Uterus (tissue), 3 donors: ENCODE measurements at regions not wholly inside any gene's neighbourhood (a gene's known extent, or its start where the extent isn't known, plus 50 kb on each side); places are given as distances from the start of the nearest gene placed in this dataset.

Experiments
- DNase-seq, 2 donors: peaks; one replicate each; pipeline ENCODE4 v3.0.0-alpha.2; 2019 to 2020
- H3K27ac ChIP-seq, 2 donors: fragments of 200-600 bp; sonication (generic); 1 replicate in 1 of 2; 2 replicates in 1 of 2; pipeline ENCODE4 v1.5.1; 2016 to 2018
- H3K27me3 ChIP-seq, 2 donors: fragments of 200-600 bp; sonication (generic); one replicate each; pipeline ENCODE4 v1.5.1; 2018 to 2019; ENCODE audit warnings: control low read depth in 1 of 2
- H3K36me3 ChIP-seq, 2 donors: fragments of 200-600 bp; sonication (generic); one replicate each; pipeline ENCODE4 v1.5.1; 2019; ENCODE audit warnings: control low read depth in 1 of 2
- H3K4me1 ChIP-seq, 2 donors: fragments of 200-600 bp; sonication (generic); one replicate each; pipeline ENCODE4 v1.5.1; 2018 to 2019; ENCODE audit warnings: control low read depth in 1 of 2
- H3K4me3 ChIP-seq, 2 donors: fragments of 200-600 bp; sonication (generic); 1 replicate in 1 of 2; 2 replicates in 1 of 2; pipeline ENCODE4 v1.5.1; 2018 to 2019; ENCODE audit warnings: mild to moderate bottlenecking in 1 of 2
- H3K9me3 ChIP-seq, 2 donors: fragments of 200-600 bp; sonication (generic); one replicate each; pipeline ENCODE4 v1.5.1; 2019; ENCODE audit warnings: control low read depth in 1 of 2
- CTCF ChIP-seq, 4 experiments: fragments of 200-600 bp in 2 of 4; fragments of 450-650 bp in 2 of 4; sonication (generic) in 2 of 4; IDR thresholded peaks; one replicate each; pipeline ENCODE4 v1.5.1; 2016 to 2019; ENCODE audit warnings: antibody characterized with exemption in 4 of 4, mild to moderate bottlenecking in 2 of 4, moderate library complexity in 1 of 4
- POLR2A ChIP-seq, 2 donors: fragments of 450-650 bp; IDR thresholded peaks; one replicate each; pipeline ENCODE4 v1.6.1; 2016; ENCODE audit warnings: antibody characterized with exemption in 2 of 2, mild to moderate bottlenecking in 1 of 2, moderate library complexity in 1 of 2
- intact Hi-C: fragments of 100-400 bp; cut with DNase I; formaldehyde crosslinking; loops from one replicate; pipeline ENCODE4 v1.15.1; 2023; ENCODE audit warnings: low total_unique reads
- donor health status: DM: yes; HTN: yes; CAD: no.

GRCh38 chr4:121220698-121221097 lies 56.6 kb upstream of the TNIP3 start:
- intact Hi-C loops: no loop called here
- H3K4me1 ChIP-seq: no peaks in the 10 kb centered on the region

GRCh38 chr4:121219227-121219626 lies 55.1 kb upstream of the TNIP3 start:
- intact Hi-C loops: no loop called here
- DNase-seq: no peak
- no peaks in the 10 kb centered on the region for H3K36me3 ChIP-seq
- no peaks in the 10 kb centered on the region for H3K4me1 ChIP-seq
- no peaks in the 10 kb centered on the region for H3K27me3 ChIP-seq
- H3K4me3 ChIP-seq: no peak overlapping the region
- TF ChIP-seq POLR2A (IDR thresholded peaks at IDR 0.05): no peak
- TF ChIP-seq CTCF (IDR thresholded peaks at IDR 0.05): no peak
- no peaks in the 10 kb centered on the region for H3K9me3 ChIP-seq
- no peak overlapping the region for H3K27ac ChIP-seq

More at GRCh38 chr4:121220698-121221097, 56.6 kb upstream of the TNIP3 start:
- Histone ChIP-seq H3K27me3 (no peaks in the 10 kb centered on the region), H3K4me3 (no peak overlapping the region), H3K9me3 (no peaks in the 10 kb centered on the region), H3K36me3 (no peaks in the 10 kb centered on the region), H3K27ac (no peak overlapping the region)
- no peak for DNase-seq
- TF ChIP-seq POLR2A (IDR thresholded peaks at IDR 0.05): no peak

- Histone ChIP-seq H3K4me3 (no peak overlapping the region), H3K4me1 (no peaks in the 10 kb centered on the region), H3K9me3 (no peaks in the 10 kb centered on the region), H3K27me3 (no peaks in the 10 kb centered on the region), H3K27ac (no peak overlapping the region), H3K36me3 (no peaks in the 10 kb centered on the region)
- TF ChIP-seq POLR2A (IDR thresholded peaks at IDR 0.05) (no peak), CTCF (IDR thresholded peaks at IDR 0.05) (no peak)
- DNase-seq: no peak
- intact Hi-C loops: no loop called here
Observed at GRCh38 chr4:121217351-121217750, 53.2 kb upstream of the TNIP3 start.

GRCh38 chr4:121216461-121216860 lies 52.3 kb upstream of the TNIP3 start:
- TF ChIP-seq CTCF (IDR thresholded peaks at IDR 0.05) (no peak), POLR2A (IDR thresholded peaks at IDR 0.05) (no peak)
- H3K4me1 ChIP-seq: no peaks in the 10 kb centered on the region
- H3K4me3 ChIP-seq: no peak overlapping the region
- no peaks in the 10 kb centered on the region for H3K36me3 ChIP-seq
- intact Hi-C loops: no loop called here
- no peak for DNase-seq
- H3K9me3 ChIP-seq: no peaks in the 10 kb centered on the region
- no peaks in the 10 kb centered on the region for H3K27me3 ChIP-seq
- H3K27ac ChIP-seq: no peak overlapping the region

GRCh38 chr4:121213940-121214339 lies 49.8 kb upstream of the TNIP3 start:
- H3K9me3 ChIP-seq: no peaks in the 10 kb centered on the region
- no peak for DNase-seq
- no peak overlapping the region for H3K4me3 ChIP-seq
- H3K27ac ChIP-seq: no peak overlapping the region
- no peak for TF ChIP-seq POLR2A (IDR thresholded peaks at IDR 0.05)
- TF ChIP-seq CTCF (IDR thresholded peaks at IDR 0.05): no peak
- H3K36me3 ChIP-seq: no peaks in the 10 kb centered on the region
- intact Hi-C loops: no loop called here
- no peaks in the 10 kb centered on the region for H3K4me1 ChIP-seq
- H3K27me3 ChIP-seq: no peaks in the 10 kb centered on the region
